Erythroblast (primary cell): ENCODE measurements at regions not wholly inside any gene's neighbourhood (a gene's known extent, or its start where the extent isn't known, plus 50 kb on each side); places are given as distances from the start of the nearest gene placed in this dataset.

ENCODE experiments used
- GATA1 ChIP-seq: IDR thresholded peaks from 2 replicates; pipeline ENCODE4 v1.6.1; 2011; ENCODE audit warnings: low read depth, mild to moderate bottlenecking, control low read depth, low read length, moderate library complexity
- POLR2A ChIP-seq: IDR thresholded peaks from 2 replicates; pipeline ENCODE4 v1.6.1; 2011; ENCODE audit warnings: mild to moderate bottlenecking, low read length

GRCh38 chr10:44569193-44570091, 184.5 kb upstream of the CXCL12 start:
- TF ChIP-seq POLR2A, result no peak
- TF ChIP-seq GATA1, result no peak
